Peyer's patch (tissue), 4 donors: ENCODE measurements at regions not wholly inside any gene's neighbourhood (a gene's known extent, or its start where the extent isn't known, plus 50 kb on each side); places are given as distances from the start of the nearest gene placed in this dataset.

Source experiments
- DNase-seq, 3 donors: peaks; one replicate each; pipeline ENCODE4 v3.0.0-alpha.2; 2017 to 2019
- H3K27ac ChIP-seq, 4 donors: fragments of 200-600 bp; sonication (generic); one replicate each; pipeline ENCODE4 v1.5.1; 2016 to 2019
- H3K27me3 ChIP-seq, 2 donors: fragments of 200-600 bp; sonication (generic); one replicate each; pipeline ENCODE4 v1.5.1; 2019
- H3K36me3 ChIP-seq, 3 donors: fragments of 200-600 bp; sonication (generic); one replicate each; pipeline ENCODE4 v1.5.1; 2016 to 2019
- H3K4me1 ChIP-seq, 4 donors: fragments of 200-600 bp; sonication (generic); one replicate each; pipeline ENCODE4 v1.5.1; 2016 to 2019
- H3K4me3 ChIP-seq, 4 donors: fragments of 200-600 bp; sonication (generic); 1 replicate in 3 of 4; 2 replicates in 1 of 4; pipeline ENCODE4 v1.5.1; 2016 to 2019; ENCODE audit warnings: mild to moderate bottlenecking in 1 of 4
- H3K9me3 ChIP-seq, 4 donors: fragments of 200-600 bp; sonication (generic); one replicate each; pipeline ENCODE4 v1.5.1; 2016 to 2019; ENCODE audit warnings: mild to moderate bottlenecking in 1 of 4
- POLR2A ChIP-seq, 2 donors: fragments of 450-650 bp; IDR thresholded peaks; one replicate each; pipeline ENCODE4 v1.5.1; 2017; ENCODE audit warnings: antibody characterized with exemption in 2 of 2, mild to moderate bottlenecking in 2 of 2, moderate library complexity in 2 of 2
- TF ChIP-seq, protein P1 (sequence below), 6 experiments: fragments of 450-650 bp in 4 of 6; fragments of 200-600 bp in 2 of 6; sonication (generic) in 1 of 6; IDR thresholded peaks; one replicate each; pipeline ENCODE4 v1.5.1; 2017 to 2019; ENCODE audit warnings: antibody characterized with exemption in 6 of 6, mild to moderate bottlenecking in 3 of 6, moderate library complexity in 1 of 6

- DNase-seq, result no peak
- Histone ChIP-seq H3K27ac (no peak overlapping the region), H3K27me3 (no peaks in the 10 kb centered on the region), H3K4me1 (no peaks in the 10 kb centered on the region), H3K4me3 (no peak overlapping the region), H3K36me3 (no peaks in the 10 kb centered on the region), H3K9me3 (no peaks in the 10 kb centered on the region)
- TF ChIP-seq, protein P1, sequence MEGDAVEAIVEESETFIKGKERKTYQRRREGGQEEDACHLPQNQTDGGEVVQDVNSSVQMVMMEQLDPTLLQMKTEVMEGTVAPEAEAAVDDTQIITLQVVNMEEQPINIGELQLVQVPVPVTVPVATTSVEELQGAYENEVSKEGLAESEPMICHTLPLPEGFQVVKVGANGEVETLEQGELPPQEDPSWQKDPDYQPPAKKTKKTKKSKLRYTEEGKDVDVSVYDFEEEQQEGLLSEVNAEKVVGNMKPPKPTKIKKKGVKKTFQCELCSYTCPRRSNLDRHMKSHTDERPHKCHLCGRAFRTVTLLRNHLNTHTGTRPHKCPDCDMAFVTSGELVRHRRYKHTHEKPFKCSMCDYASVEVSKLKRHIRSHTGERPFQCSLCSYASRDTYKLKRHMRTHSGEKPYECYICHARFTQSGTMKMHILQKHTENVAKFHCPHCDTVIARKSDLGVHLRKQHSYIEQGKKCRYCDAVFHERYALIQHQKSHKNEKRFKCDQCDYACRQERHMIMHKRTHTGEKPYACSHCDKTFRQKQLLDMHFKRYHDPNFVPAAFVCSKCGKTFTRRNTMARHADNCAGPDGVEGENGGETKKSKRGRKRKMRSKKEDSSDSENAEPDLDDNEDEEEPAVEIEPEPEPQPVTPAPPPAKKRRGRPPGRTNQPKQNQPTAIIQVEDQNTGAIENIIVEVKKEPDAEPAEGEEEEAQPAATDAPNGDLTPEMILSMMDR (IDR thresholded peaks at IDR 0.05), result no peak
- no peak for TF ChIP-seq POLR2A (IDR thresholded peaks at IDR 0.05)
These were observed 438.7 kb upstream of the IGFBP7 start for GRCh38 chr4:57548856-57549255.

DNA sequence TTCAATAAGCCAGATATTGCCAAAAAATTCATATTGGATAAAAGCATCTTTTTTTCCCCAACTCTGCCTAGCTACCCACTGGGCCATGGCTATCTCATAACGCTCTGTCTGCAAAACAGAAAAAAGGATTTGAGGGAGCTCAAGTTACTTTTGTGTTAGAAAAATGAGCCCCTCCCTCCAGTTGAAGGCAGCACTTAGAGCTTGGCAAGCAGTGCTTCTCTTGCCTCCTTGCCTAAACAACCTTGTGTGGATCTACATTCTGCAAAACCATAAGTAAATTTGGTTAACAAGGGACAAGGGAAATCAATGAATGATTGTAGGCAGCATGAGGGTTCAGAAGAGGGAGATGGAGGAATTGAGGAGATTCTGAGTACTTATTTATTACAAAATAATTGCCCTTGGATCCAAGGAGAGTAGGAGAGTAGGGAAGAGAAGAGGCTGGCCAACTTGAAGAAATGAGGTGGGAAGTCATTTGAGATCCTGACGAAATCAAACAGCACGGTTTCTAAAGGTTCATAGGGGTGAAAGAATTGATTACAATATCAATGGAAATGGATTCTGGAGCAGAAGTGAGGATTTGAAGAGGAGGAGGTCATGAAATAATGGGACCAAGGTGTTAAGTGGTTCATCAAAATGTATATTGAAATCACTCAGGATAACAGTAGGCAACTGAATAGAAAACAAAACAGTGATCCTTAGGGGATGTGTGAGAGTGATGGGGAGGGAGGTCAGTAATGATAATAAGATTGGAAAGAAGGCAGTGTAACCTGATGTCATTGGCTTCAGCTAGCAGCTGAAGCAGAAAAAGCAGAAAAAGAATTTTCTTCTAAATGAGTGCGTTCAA lies 434.8 kb upstream of the IGFBP7 start:
- H3K27ac ChIP-seq, result no peak overlapping the region
- H3K4me1 ChIP-seq, result no peaks in the 10 kb centered on the region
- H3K36me3 ChIP-seq, result no peaks in the 10 kb centered on the region
- H3K9me3 ChIP-seq, result no peaks in the 10 kb centered on the region
- no peaks in the 10 kb centered on the region for H3K27me3 ChIP-seq
- no peak for DNase-seq
- TF ChIP-seq, protein P1 (IDR thresholded peaks at IDR 0.05), result no peak
- no peak for TF ChIP-seq POLR2A (IDR thresholded peaks at IDR 0.05)
- no peak overlapping the region for H3K4me3 ChIP-seq

DNA sequence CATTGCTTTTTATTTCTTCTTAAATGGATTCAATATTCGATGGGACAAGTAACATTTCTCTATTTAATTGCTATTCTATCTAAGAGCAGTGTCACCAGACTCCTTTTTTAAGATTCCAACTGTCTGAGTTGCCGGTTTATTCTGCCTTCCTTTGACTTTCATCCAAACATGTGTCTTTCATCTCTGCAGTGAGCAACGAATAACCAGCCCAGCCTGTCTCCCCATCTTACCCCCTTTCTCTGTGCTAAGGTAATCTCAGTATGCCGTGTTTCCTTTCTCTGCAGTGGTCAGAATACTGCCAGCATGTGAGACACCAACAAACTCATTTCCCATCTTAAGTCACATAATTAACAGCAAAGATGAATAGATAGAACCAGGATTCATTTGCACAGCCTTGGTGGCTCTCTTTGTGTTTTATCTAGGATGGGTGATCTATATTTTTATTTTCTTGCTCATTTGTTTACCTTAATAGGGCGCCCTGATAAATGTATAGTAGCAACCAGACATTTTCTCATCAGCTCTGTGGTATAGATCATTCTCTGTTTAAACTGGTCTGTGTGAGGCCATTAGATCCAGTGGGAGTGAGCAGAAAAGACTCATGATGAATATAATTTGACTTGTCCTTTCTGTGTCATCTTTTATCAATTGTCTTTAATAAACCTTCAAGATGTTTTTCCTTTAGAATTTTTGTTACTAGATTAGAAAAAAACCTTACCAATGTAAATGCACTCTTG lies 394.8 kb upstream of the IGFBP7 start:
- no peak overlapping the region for H3K4me3 ChIP-seq
- H3K9me3 ChIP-seq, result no peaks in the 10 kb centered on the region
- H3K27ac ChIP-seq, result no peak overlapping the region
- no peaks in the 10 kb centered on the region for H3K27me3 ChIP-seq
- TF ChIP-seq, protein P1 (IDR thresholded peaks at IDR 0.05), result no peak
- no peak for TF ChIP-seq POLR2A (IDR thresholded peaks at IDR 0.05)
- no peaks in the 10 kb centered on the region for H3K36me3 ChIP-seq
- H3K4me1 ChIP-seq, result no peaks in the 10 kb centered on the region
- DNase-seq, result no peak

DNA sequence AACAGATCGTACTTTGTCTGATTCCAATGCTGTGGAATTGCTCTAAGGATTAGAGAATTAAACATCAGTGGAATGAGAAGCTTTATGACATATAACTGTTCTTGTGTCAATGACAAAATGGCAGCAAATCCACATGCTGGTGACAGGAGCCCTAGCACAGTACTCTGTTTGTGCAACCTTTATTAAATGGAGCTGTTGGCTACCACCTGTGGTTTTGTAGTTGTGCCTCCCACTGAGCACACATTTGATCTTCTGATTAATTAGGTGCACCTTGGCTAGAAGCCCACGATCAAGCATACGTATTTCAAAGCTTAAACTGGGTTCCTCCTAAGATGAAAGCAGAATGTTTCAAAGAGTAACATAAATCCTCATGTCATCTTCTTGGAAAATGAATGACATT lies 394.0 kb upstream of the IGFBP7 start:
- H3K27ac ChIP-seq, result no peak overlapping the region
- H3K4me3 ChIP-seq, result no peak overlapping the region
- no peak for DNase-seq
- no peaks in the 10 kb centered on the region for H3K36me3 ChIP-seq
- H3K9me3 ChIP-seq, result no peaks in the 10 kb centered on the region
- H3K4me1 ChIP-seq, result no peaks in the 10 kb centered on the region
- no peak for TF ChIP-seq POLR2A (IDR thresholded peaks at IDR 0.05)
- TF ChIP-seq, protein P1 (IDR thresholded peaks at IDR 0.05), result no peak
- H3K27me3 ChIP-seq, result no peaks in the 10 kb centered on the region

DNA sequence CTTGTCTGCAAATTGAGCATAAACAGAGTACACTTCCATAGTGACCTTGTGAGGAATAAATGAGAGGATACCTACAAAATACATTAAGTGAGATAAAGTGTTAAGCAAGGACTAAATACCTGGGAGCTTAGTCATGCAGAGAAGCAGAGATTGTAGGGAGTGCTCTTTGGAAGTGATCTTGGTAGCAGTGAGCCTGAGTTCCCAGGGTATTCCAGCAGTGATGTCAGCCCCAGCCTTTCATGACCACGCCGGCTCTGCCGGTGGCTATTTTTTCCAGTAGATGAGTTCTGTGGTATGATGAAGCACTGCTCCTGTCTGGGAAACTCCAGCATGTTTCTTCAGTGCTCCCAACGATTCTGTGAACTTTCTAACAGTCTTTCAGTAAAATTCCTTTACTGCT lies 391.5 kb upstream of the IGFBP7 start:
- Histone ChIP-seq H3K27me3 (no peaks in the 10 kb centered on the region), H3K36me3 (no peaks in the 10 kb centered on the region), H3K9me3 (no peaks in the 10 kb centered on the region), H3K27ac (no peak overlapping the region), H3K4me3 (no peak overlapping the region), H3K4me1 (no peaks in the 10 kb centered on the region)
- DNase-seq, result no peak
- TF ChIP-seq, protein P1 (IDR thresholded peaks at IDR 0.05), result no peak
- TF ChIP-seq POLR2A (IDR thresholded peaks at IDR 0.05), result no peak
